ENCODE measurements at regions not wholly inside any gene's neighbourhood (a gene's known extent, or its start where the extent isn't known, plus 50 kb on each side); places are given as distances from the start of the nearest gene placed in this dataset.

- Histone ChIP-seq H3K27me3 (no peaks in the 10 kb centered on the region), H3K9me3 (no peaks in the 10 kb centered on the region), H3K27ac (no peak overlapping the region), H3K4me3 (no peak overlapping the region), H3K4me1 (no peaks in the 10 kb centered on the region), H3K36me3 (no peaks in the 10 kb centered on the region)
- DNase-seq: no peak
- intact Hi-C loops (cut with DNase I): no loop called here
- TF ChIP-seq POLR2A (IDR thresholded peaks at IDR 0.05): no peak
- TF ChIP-seq POLR2AphosphoS5 (IDR thresholded peaks at IDR 0.05): no peak
- no peak for TF ChIP-seq EP300 (IDR thresholded peaks at IDR 0.05)
- no peak for TF ChIP-seq CTCF (IDR thresholded peaks at IDR 0.05)
- 98 to 99% methylated on average over 1 of the region's 1 CpG for WGBS, 2 donors
Observed at GRCh38 chr16:80489173-80489572, 51.6 kb upstream of the DYNLRB2 start.

GRCh38 chr16:80488167-80488566 lies 52.6 kb upstream of the DYNLRB2 start:
- Histone ChIP-seq H3K9me3 (no peaks in the 10 kb centered on the region), H3K4me3 (no peak overlapping the region), H3K27ac (no peak overlapping the region), H3K27me3 (no peaks in the 10 kb centered on the region), H3K4me1 (no peaks in the 10 kb centered on the region), H3K36me3 (no peaks in the 10 kb centered on the region)
- DNase-seq: no peak
- intact Hi-C loops (cut with DNase I): no loop called here
- 63 to 80% methylated on average over 2 of the region's 2 CpGs for WGBS, 2 donors
- TF ChIP-seq CTCF (IDR thresholded peaks at IDR 0.05) (no peak), POLR2A (IDR thresholded peaks at IDR 0.05) (no peak), POLR2AphosphoS5 (IDR thresholded peaks at IDR 0.05) (no peak), EP300 (IDR thresholded peaks at IDR 0.05) (no peak)

- no peak overlapping the region for H3K4me3 ChIP-seq
- H3K27ac ChIP-seq: no peak overlapping the region
- WGBS, 2 donors: 68 to 83% methylated on average over 4 of the region's 4 CpGs
- no peak for TF ChIP-seq CTCF (IDR thresholded peaks at IDR 0.05)
- no peak for TF ChIP-seq POLR2AphosphoS5 (IDR thresholded peaks at IDR 0.05)
- no peak for TF ChIP-seq EP300 (IDR thresholded peaks at IDR 0.05)
- no peak for TF ChIP-seq POLR2A (IDR thresholded peaks at IDR 0.05)
- no peaks in the 10 kb centered on the region for H3K36me3 ChIP-seq
- DNase-seq: no peak
- no peaks in the 10 kb centered on the region for H3K27me3 ChIP-seq
- intact Hi-C loops (cut with DNase I): no loop called here
- no peaks in the 10 kb centered on the region for H3K4me1 ChIP-seq
- H3K9me3 ChIP-seq: no peaks in the 10 kb centered on the region
Observed at GRCh38 chr16:80480664-80481063, 60.1 kb upstream of the DYNLRB2 start.

GRCh38 chr16:80477838-80478237 lies 63.0 kb upstream of the DYNLRB2 start:
- Histone ChIP-seq H3K27me3 (no peaks in the 10 kb centered on the region), H3K9me3 (no peaks in the 10 kb centered on the region), H3K4me3 (no peak overlapping the region), H3K4me1 (no peaks in the 10 kb centered on the region), H3K36me3 (no peaks in the 10 kb centered on the region), H3K27ac (no peak overlapping the region)
- no peak for TF ChIP-seq EP300 (IDR thresholded peaks at IDR 0.05)
- TF ChIP-seq POLR2A (IDR thresholded peaks at IDR 0.05): no peak
- 91 to 96% methylated on average over 2 of the region's 2 CpGs for WGBS, 2 donors
- DNase-seq: no peak
- intact Hi-C loops (cut with DNase I): no loop called here

GRCh38 chr16:80468029-80468428 lies 72.8 kb upstream of the DYNLRB2 start:
- 70 to 87% methylated on average over 8 of the region's 8 CpGs for WGBS, 2 donors
- H3K27ac ChIP-seq: no peak overlapping the region
- intact Hi-C loops (cut with DNase I): loop anchor here (5.0 kb wide), 1 partner anchor 1966 kb away; no protein-coding TSS in a partner anchor
- H3K27me3 ChIP-seq: peaks cover 0 to 7% (median 0%) of the 10 kb centered on the region in 3 donors
- H3K4me3 ChIP-seq: no peak overlapping the region
- DNase-seq: no peak
- TF ChIP-seq EP300 (IDR thresholded peaks at IDR 0.05) (no peak), CTCF (IDR thresholded peaks at IDR 0.05) (no peak), POLR2AphosphoS5 (IDR thresholded peaks at IDR 0.05) (no peak), POLR2A (IDR thresholded peaks at IDR 0.05) (no peak)
- no peaks in the 10 kb centered on the region for H3K36me3 ChIP-seq
- H3K4me1 ChIP-seq: peaks cover 0 to 6% (median 3%) of the 10 kb centered on the region in 4 donors
- H3K9me3 ChIP-seq: no peaks in the 10 kb centered on the region
